Activated CD4-positive, alpha-beta T cell treated with anti-CD3 and anti-CD28 coated beads, Interleukin-2, amount 50 U/mL, for 1 hour (primary cell): ENCODE measurements at regions not wholly inside any gene's neighbourhood (a gene's known extent, or its start where the extent isn't known, plus 50 kb on each side); places are given as distances from the start of the nearest gene placed in this dataset.
"Not testable (repeated sequence)": the region's sequence is repeated elsewhere in the genome, so short reads cannot be mapped to it uniquely, and the experiment has no call there.

Experiments used
- DNase-seq: peaks from one replicate; pipeline ENCODE4 v3.0.0-alpha.2; 2020

GRCh38 chr7:86199881-86200614 lies 443.7 kb upstream of the GRM3 start:
- no peak for DNase-seq

- no peak for DNase-seq
These were observed 453.4 kb upstream of the GRM3 start for GRCh38 chr7:86190351-86190750.

- no peak for DNase-seq
These were observed 462.2 kb upstream of the GRM3 start for GRCh38 chr7:86181474-86181873.

- no peak for DNase-seq
These were observed 478.9 kb upstream of the GRM3 start for GRCh38 chr7:86164827-86165226.

- no peak for DNase-seq
These were observed 485.6 kb upstream of the GRM3 start for GRCh38 chr7:86158111-86158510.

GRCh38 chr7:86155623-86156022 lies 488.1 kb upstream of the GRM3 start:
- DNase-seq = no peak

GRCh38 chr7:86152926-86153325 lies 490.8 kb upstream of the GRM3 start:
- no peak for DNase-seq

GRCh38 chr7:86149024-86149665 lies 494.6 kb upstream of the GRM3 start:
- DNase-seq = no peak

GRCh38 chr7:86148501-86148900 lies 495.2 kb upstream of the GRM3 start:
- DNase-seq = no peak

- DNase-seq = no peak
These were observed 506.4 kb upstream of the GRM3 start for GRCh38 chr7:86137343-86137742.

GRCh38 chr7:86130268-86130667 lies 513.4 kb upstream of the GRM3 start:
- DNase-seq = no peak

- DNase-seq = no peak
These were observed 520.2 kb upstream of the GRM3 start for GRCh38 chr7:86123476-86123875.

- DNase-seq = no peak
These were observed 549.5 kb upstream of the GRM3 start for GRCh38 chr7:86094166-86094669.

- no peak for DNase-seq
These were observed 552.3 kb upstream of the GRM3 start for GRCh38 chr7:86091369-86091768.

- DNase-seq = no peak
These were observed 554.3 kb upstream of the GRM3 start for GRCh38 chr7:86089455-86089854.

GRCh38 chr7:86064572-86064971 lies 579.1 kb upstream of the GRM3 start:
- DNase-seq = not testable (repeated sequence)

GRCh38 chr7:86058649-86059048 lies 585.1 kb upstream of the GRM3 start:
- DNase-seq = no peak

- DNase-seq = no peak
These were observed 592.8 kb upstream of the GRM3 start for GRCh38 chr7:86050918-86051317.

- no peak for DNase-seq
These were observed 593.8 kb upstream of the GRM3 start for GRCh38 chr7:86049910-86050309.

- DNase-seq = not testable (repeated sequence)
These were observed 598.5 kb upstream of the GRM3 start for GRCh38 chr7:86045197-86045596.

GRCh38 chr7:86025807-86026206 lies 617.9 kb upstream of the GRM3 start:
- no peak for DNase-seq

GRCh38 chr7:86013662-86014061 lies 630.0 kb upstream of the GRM3 start:
- DNase-seq = no peak

- no peak for DNase-seq
These were observed 630.7 kb upstream of the GRM3 start for GRCh38 chr7:86012971-86013370.

GRCh38 chr7:86008898-86009297 lies 634.8 kb upstream of the GRM3 start:
- no peak for DNase-seq

- DNase-seq = no peak
These were observed 636.8 kb upstream of the GRM3 start for GRCh38 chr7:86006909-86007308.
